ENCODE measurements at regions not wholly inside any gene's neighbourhood (a gene's known extent, or its start where the extent isn't known, plus 50 kb on each side); places are given as distances from the start of the nearest gene placed in this dataset.

- FAIRE-seq (no peak), ATAC-seq (no peak), DNase-seq (ENCODE audit: extremely low read depth in 1 of 4, low spot score in 3 of 4) (no peak)
- H3K9me3 ChIP-seq (replicated peaks; ENCODE audit: control insufficient read depth, insufficient read depth, low read depth, low read length): no peaks in the 10 kb centered on the region
- CTCF ChIA-PET (ENCODE audit: low intra/inter-chr PET ratio): no interaction called here
- no peak overlapping the region for H3K27ac ChIP-seq (ENCODE audit: extremely low read depth, low read depth, low read length)
- no peak overlapping the region for H3K4me2 ChIP-seq (ENCODE audit: insufficient read depth, low read length)
- no peak overlapping the region for H3K9ac ChIP-seq (ENCODE audit: insufficient read depth in 1 of 2, low read depth in 2 of 2, low read length in 2 of 2)
- H3K4me3 ChIP-seq: no peak overlapping the region
- H3K27me3 ChIP-seq (ENCODE audit: control insufficient read depth in 2 of 2, insufficient read depth in 2 of 2, low read length in 2 of 2): no peaks in the 10 kb centered on the region
- POLR2A ChIA-PET: interaction anchor here (0.9 kb wide), 1 partner anchor 16 kb away, joined by 3 read pairs; no protein-coding TSS in a partner anchor
- BruUV-seq (replicated peaks): no TSS peak
- no peaks in the 10 kb centered on the region for H4K20me1 ChIP-seq (replicated peaks; ENCODE audit: control insufficient read depth, insufficient read depth, low read length)
- no peaks in the 10 kb centered on the region for H3K79me2 ChIP-seq (ENCODE audit: control insufficient read depth, insufficient read depth, low read length)
- H2AFZ ChIP-seq (ENCODE audit: low read depth, low read length): no peak overlapping the region
- 47% methylated on average over 3 of the region's 3 CpGs for WGBS (ENCODE audit: insufficient coverage, low coverage, missing lambda C conversion rate)
- TF ChIP-seq, protein P1, sequence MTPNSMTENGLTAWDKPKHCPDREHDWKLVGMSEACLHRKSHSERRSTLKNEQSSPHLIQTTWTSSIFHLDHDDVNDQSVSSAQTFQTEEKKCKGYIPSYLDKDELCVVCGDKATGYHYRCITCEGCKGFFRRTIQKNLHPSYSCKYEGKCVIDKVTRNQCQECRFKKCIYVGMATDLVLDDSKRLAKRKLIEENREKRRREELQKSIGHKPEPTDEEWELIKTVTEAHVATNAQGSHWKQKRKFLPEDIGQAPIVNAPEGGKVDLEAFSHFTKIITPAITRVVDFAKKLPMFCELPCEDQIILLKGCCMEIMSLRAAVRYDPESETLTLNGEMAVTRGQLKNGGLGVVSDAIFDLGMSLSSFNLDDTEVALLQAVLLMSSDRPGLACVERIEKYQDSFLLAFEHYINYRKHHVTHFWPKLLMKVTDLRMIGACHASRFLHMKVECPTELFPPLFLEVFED (CRISPR knock-in tag; conservative IDR thresholded peaks at IDR 0.05): no peak
- TF ChIP-seq BACH1 (tag; IDR thresholded peaks at IDR 0.05) (no peak), MIER1 (IDR thresholded peaks at IDR 0.05; ENCODE audit: low read depth) (no peak), ZNF165 (CRISPR knock-in tag; IDR thresholded peaks at IDR 0.05; ENCODE audit: borderline replicate concordance) (no peak), NFXL1 (CRISPR knock-in tag; IDR thresholded peaks at IDR 0.05) (no peak), TBP (optimal IDR thresholded peaks at IDR 0.05; ENCODE audit: low read depth, low read length) (no peak), KAT7 (CRISPR knock-in tag; IDR thresholded peaks at IDR 0.05; ENCODE audit: borderline replicate concordance) (no peak), FOS (IDR thresholded peaks at IDR 0.05; ENCODE audit: extremely low read depth, insufficient read length) (no peak), NCOA1 (IDR thresholded peaks at IDR 0.05; ENCODE audit: low read depth) (no peak), RBM25 (IDR thresholded peaks at IDR 0.05; ENCODE audit: low read depth, low read length, severe bottlenecking) (no peak), PURB (CRISPR knock-in tag; IDR thresholded peaks at IDR 0.05; ENCODE audit: low read depth) (no peak)
- TF ChIP-seq, protein P2, sequence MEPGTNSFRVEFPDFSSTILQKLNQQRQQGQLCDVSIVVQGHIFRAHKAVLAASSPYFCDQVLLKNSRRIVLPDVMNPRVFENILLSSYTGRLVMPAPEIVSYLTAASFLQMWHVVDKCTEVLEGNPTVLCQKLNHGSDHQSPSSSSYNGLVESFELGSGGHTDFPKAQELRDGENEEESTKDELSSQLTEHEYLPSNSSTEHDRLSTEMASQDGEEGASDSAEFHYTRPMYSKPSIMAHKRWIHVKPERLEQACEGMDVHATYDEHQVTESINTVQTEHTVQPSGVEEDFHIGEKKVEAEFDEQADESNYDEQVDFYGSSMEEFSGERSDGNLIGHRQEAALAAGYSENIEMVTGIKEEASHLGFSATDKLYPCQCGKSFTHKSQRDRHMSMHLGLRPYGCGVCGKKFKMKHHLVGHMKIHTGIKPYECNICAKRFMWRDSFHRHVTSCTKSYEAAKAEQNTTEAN (CRISPR knock-in tag; IDR thresholded peaks at IDR 0.05): no peak
- TF ChIP-seq, protein P3, sequence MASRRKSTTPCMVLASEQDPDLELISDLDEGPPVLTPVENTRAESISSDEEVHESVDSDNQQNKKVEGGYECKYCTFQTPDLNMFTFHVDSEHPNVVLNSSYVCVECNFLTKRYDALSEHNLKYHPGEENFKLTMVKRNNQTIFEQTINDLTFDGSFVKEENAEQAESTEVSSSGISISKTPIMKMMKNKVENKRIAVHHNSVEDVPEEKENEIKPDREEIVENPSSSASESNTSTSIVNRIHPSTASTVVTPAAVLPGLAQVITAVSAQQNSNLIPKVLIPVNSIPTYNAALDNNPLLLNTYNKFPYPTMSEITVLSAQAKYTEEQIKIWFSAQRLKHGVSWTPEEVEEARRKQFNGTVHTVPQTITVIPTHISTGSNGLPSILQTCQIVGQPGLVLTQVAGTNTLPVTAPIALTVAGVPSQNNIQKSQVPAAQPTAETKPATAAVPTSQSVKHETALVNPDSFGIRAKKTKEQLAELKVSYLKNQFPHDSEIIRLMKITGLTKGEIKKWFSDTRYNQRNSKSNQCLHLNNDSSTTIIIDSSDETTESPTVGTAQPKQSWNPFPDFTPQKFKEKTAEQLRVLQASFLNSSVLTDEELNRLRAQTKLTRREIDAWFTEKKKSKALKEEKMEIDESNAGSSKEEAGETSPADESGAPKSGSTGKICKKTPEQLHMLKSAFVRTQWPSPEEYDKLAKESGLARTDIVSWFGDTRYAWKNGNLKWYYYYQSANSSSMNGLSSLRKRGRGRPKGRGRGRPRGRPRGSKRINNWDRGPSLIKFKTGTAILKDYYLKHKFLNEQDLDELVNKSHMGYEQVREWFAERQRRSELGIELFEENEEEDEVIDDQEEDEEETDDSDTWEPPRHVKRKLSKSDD (conservative IDR thresholded peaks at IDR 0.05; ENCODE audit: low read length): no peak
- TF ChIP-seq, protein P4, sequence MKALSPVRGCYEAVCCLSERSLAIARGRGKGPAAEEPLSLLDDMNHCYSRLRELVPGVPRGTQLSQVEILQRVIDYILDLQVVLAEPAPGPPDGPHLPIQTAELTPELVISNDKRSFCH (CRISPR knock-in tag; IDR thresholded peaks at IDR 0.05): no peak
- TF ChIP-seq, protein P4 (tag; IDR thresholded peaks at IDR 0.05): no peak
- in situ Hi-C loops (cut with MboI) (no loop called here), intact Hi-C loops (cut with micrococcal nuclease) (no loop called here)
- no peaks in the 10 kb centered on the region for H3K9me1 ChIP-seq (ENCODE audit: control insufficient read depth, insufficient read depth, low read length)
- no peaks in the 10 kb centered on the region for H3K36me3 ChIP-seq (ENCODE audit: control insufficient read depth, insufficient read depth, low read length)
- no peaks in the 10 kb centered on the region for H3K4me1 ChIP-seq (replicated peaks in 1 of 2; ENCODE audit: control insufficient read depth in 2 of 2, insufficient read depth in 2 of 2, low read length in 2 of 2)
Measured at GRCh38 chr15:35150361-35150760, 65.3 kb upstream of the NANOGP8 start.
